ENCODE measurements at regions not wholly inside any gene's neighbourhood (a gene's known extent, or its start where the extent isn't known, plus 50 kb on each side); places are given as distances from the start of the nearest gene placed in this dataset.

GRCh38 chrX:69412661-69413060 lies 91.5 kb upstream of the NALF2 start:
- no peak for DNase-seq
- Histone ChIP-seq H3K79me2 (ENCODE audit: insufficient read depth, low read length) (no peaks in the 10 kb centered on the region), H3K4me3 (ENCODE audit: low read depth in 1 of 2, low read length in 2 of 2) (no peak overlapping the region), H3K4me1 (ENCODE audit: insufficient read depth, low read length) (no peaks in the 10 kb centered on the region), H3K36me3 (ENCODE audit: insufficient read depth, low read length) (no peaks in the 10 kb centered on the region), H3K27ac (ENCODE audit: low read length) (no peak overlapping the region), H3K4me2 (ENCODE audit: insufficient read depth, low read length) (no peak overlapping the region), H3K9me3 (ENCODE audit: insufficient read depth, low read length, severe bottlenecking) (no peaks in the 10 kb centered on the region), H3K9ac (ENCODE audit: low read depth, low read length) (no peak overlapping the region), H4K20me1 (ENCODE audit: insufficient read depth, low read length) (no peaks in the 10 kb centered on the region), H2AFZ (ENCODE audit: low read depth, low read length) (no peak overlapping the region), H3K27me3 (ENCODE audit: insufficient read depth, low read length, poor library complexity) (no peaks in the 10 kb centered on the region)
- no peak for TF ChIP-seq CTCF (IDR thresholded peaks at IDR 0.05; ENCODE audit: borderline replicate concordance, extremely low read depth, low read length, poor library complexity, severe bottlenecking)
- no peak for TF ChIP-seq EZH2 (IDR thresholded peaks at IDR 0.05; ENCODE audit: borderline replicate concordance, low read depth, low read length, severe bottlenecking)
- ATAC-seq (ENCODE audit: insufficient read depth, low read depth), result no peak

- Histone ChIP-seq H3K4me1 (ENCODE audit: insufficient read depth, low read length) (no peaks in the 10 kb centered on the region), H3K4me2 (ENCODE audit: insufficient read depth, low read length) (no peak overlapping the region), H2AFZ (ENCODE audit: low read depth, low read length) (no peak overlapping the region), H3K27ac (ENCODE audit: low read length) (no peak overlapping the region), H4K20me1 (ENCODE audit: insufficient read depth, low read length) (no peaks in the 10 kb centered on the region), H3K9ac (ENCODE audit: low read depth, low read length) (no peak overlapping the region), H3K27me3 (ENCODE audit: insufficient read depth, low read length, poor library complexity) (no peaks in the 10 kb centered on the region), H3K4me3 (ENCODE audit: low read depth in 1 of 2, low read length in 2 of 2) (no peak overlapping the region), H3K36me3 (ENCODE audit: insufficient read depth, low read length) (no peaks in the 10 kb centered on the region), H3K9me3 (ENCODE audit: insufficient read depth, low read length, severe bottlenecking) (no peaks in the 10 kb centered on the region), H3K79me2 (ENCODE audit: insufficient read depth, low read length) (no peaks in the 10 kb centered on the region)
- ATAC-seq (ENCODE audit: insufficient read depth, low read depth) (no peak), DNase-seq (no peak)
- TF ChIP-seq CTCF (IDR thresholded peaks at IDR 0.05; ENCODE audit: borderline replicate concordance, extremely low read depth, low read length, poor library complexity, severe bottlenecking) (no peak), EZH2 (IDR thresholded peaks at IDR 0.05; ENCODE audit: borderline replicate concordance, low read depth, low read length, severe bottlenecking) (no peak)
Observed at GRCh38 chrX:69398881-69399280, 105.2 kb upstream of the NALF2 start.

GRCh38 chrX:69396916-69397315 lies 107.2 kb upstream of the NALF2 start:
- H3K4me3 ChIP-seq (ENCODE audit: low read depth in 1 of 2, low read length in 2 of 2), result no peak overlapping the region
- no peak overlapping the region for H3K27ac ChIP-seq (ENCODE audit: low read length)
- no peaks in the 10 kb centered on the region for H3K36me3 ChIP-seq (ENCODE audit: insufficient read depth, low read length)
- H3K79me2 ChIP-seq (ENCODE audit: insufficient read depth, low read length), result no peaks in the 10 kb centered on the region
- no peaks in the 10 kb centered on the region for H4K20me1 ChIP-seq (ENCODE audit: insufficient read depth, low read length)
- H2AFZ ChIP-seq (ENCODE audit: low read depth, low read length), result no peak overlapping the region
- ATAC-seq (ENCODE audit: insufficient read depth, low read depth) (no peak), DNase-seq (no peak)
- no peaks in the 10 kb centered on the region for H3K27me3 ChIP-seq (ENCODE audit: insufficient read depth, low read length, poor library complexity)
- no peak overlapping the region for H3K9ac ChIP-seq (ENCODE audit: low read depth, low read length)
- TF ChIP-seq EZH2 (IDR thresholded peaks at IDR 0.05; ENCODE audit: borderline replicate concordance, low read depth, low read length, severe bottlenecking) (no peak), CTCF (IDR thresholded peaks at IDR 0.05; ENCODE audit: borderline replicate concordance, extremely low read depth, low read length, poor library complexity, severe bottlenecking) (no peak)
- no peaks in the 10 kb centered on the region for H3K9me3 ChIP-seq (ENCODE audit: insufficient read depth, low read length, severe bottlenecking)
- no peaks in the 10 kb centered on the region for H3K4me1 ChIP-seq (ENCODE audit: insufficient read depth, low read length)
- H3K4me2 ChIP-seq (ENCODE audit: insufficient read depth, low read length), result no peak overlapping the region

- H3K9me3 ChIP-seq (ENCODE audit: insufficient read depth, low read length, severe bottlenecking), result no peaks in the 10 kb centered on the region
Observed at GRCh38 chrX:69395306-69395705, 108.8 kb upstream of the NALF2 start.

More at GRCh38 chrX:69395306-69395705, 108.8 kb upstream of the NALF2 start:
- Histone ChIP-seq H3K9ac (ENCODE audit: low read depth, low read length) (no peak overlapping the region), H4K20me1 (ENCODE audit: insufficient read depth, low read length) (no peaks in the 10 kb centered on the region), H3K36me3 (ENCODE audit: insufficient read depth, low read length) (no peaks in the 10 kb centered on the region), H3K79me2 (ENCODE audit: insufficient read depth, low read length) (no peaks in the 10 kb centered on the region), H3K4me1 (ENCODE audit: insufficient read depth, low read length) (no peaks in the 10 kb centered on the region), H3K4me2 (ENCODE audit: insufficient read depth, low read length) (no peak overlapping the region), H3K27ac (ENCODE audit: low read length) (no peak overlapping the region), H3K27me3 (ENCODE audit: insufficient read depth, low read length, poor library complexity) (no peaks in the 10 kb centered on the region), H3K4me3 (ENCODE audit: low read depth in 1 of 2, low read length in 2 of 2) (no peak overlapping the region), H2AFZ (ENCODE audit: low read depth, low read length) (no peak overlapping the region)
- TF ChIP-seq CTCF (IDR thresholded peaks at IDR 0.05; ENCODE audit: borderline replicate concordance, extremely low read depth, low read length, poor library complexity, severe bottlenecking) (no peak), EZH2 (IDR thresholded peaks at IDR 0.05; ENCODE audit: borderline replicate concordance, low read depth, low read length, severe bottlenecking) (no peak)
- no peak for ATAC-seq (ENCODE audit: insufficient read depth, low read depth)
- no peak for DNase-seq
